GM23338 (cell line): ENCODE measurements at regions not wholly inside any gene's neighbourhood (a gene's known extent, or its start where the extent isn't known, plus 50 kb on each side); places are given as distances from the start of the nearest gene placed in this dataset.

Experiments used
- ATAC-seq: fragments of 200-7000 bp; cut with Tn5 transposase; 3 replicates; pipeline ENCODE4 v1.9.1; 2020
- DNase-seq: peaks from one replicate; pipeline ENCODE4 v3.0.0-alpha.2; 2015; ENCODE audit warnings: low spot score
- H2AFZ ChIP-seq: fragments of 200-600 bp; sonication (generic); 2 replicates; pipeline ENCODE4 v1.8.0; 2016; ENCODE audit warnings: antibody characterized with exemption, mild to moderate bottlenecking, moderate library complexity
- H3F3A ChIP-seq: fragments of 200-600 bp; sonication (generic); replicated peaks from 2 replicates; pipeline ENCODE4 v1.8.0; 2017; ENCODE audit warnings: antibody characterized with exemption, mixed run types, low read depth
- H3K27ac ChIP-seq: fragments of 200-600 bp; sonication (generic); 2 replicates; pipeline ENCODE4 v1.6.1; 2016; ENCODE audit warnings: low read depth
- H3K27me3 ChIP-seq: fragments of 200-600 bp; sonication (generic); 2 replicates; pipeline ENCODE4 v1.8.0; 2016; ENCODE audit warnings: mild to moderate bottlenecking, mixed run types, moderate library complexity; ENCODE audit not compliant: insufficient read depth
- H3K36me3 ChIP-seq: fragments of 200-600 bp; sonication (generic); 2 replicates; pipeline ENCODE4 v1.8.0; 2016; ENCODE audit warnings: mild to moderate bottlenecking; ENCODE audit not compliant: insufficient read depth
- H3K4me1 ChIP-seq: fragments of 200-600 bp; sonication (generic); 2 replicates; pipeline ENCODE4 v1.8.0; 2016; ENCODE audit warnings: mild to moderate bottlenecking, moderate library complexity; ENCODE audit not compliant: insufficient read depth
- H3K4me2 ChIP-seq: fragments of 200-600 bp; sonication (generic); 2 replicates; pipeline ENCODE4 v1.7.1; 2017; ENCODE audit warnings: mixed run types
- H3K4me3 ChIP-seq: fragments of 200-600 bp; sonication (generic); 2 replicates; pipeline ENCODE4 v1.6.1; 2016; ENCODE audit warnings: mixed run types
- H3K79me2 ChIP-seq: fragments of 200-600 bp; sonication (generic); replicated peaks from 2 replicates; pipeline ENCODE4 v1.8.0; 2017; ENCODE audit warnings: mild to moderate bottlenecking; ENCODE audit not compliant: insufficient read depth
- H3K9me2 ChIP-seq: fragments of 200-600 bp; sonication (generic); 2 replicates; pipeline ENCODE4 v1.8.0; 2017; ENCODE audit not compliant: insufficient read depth
- H4K20me1 ChIP-seq: fragments of 200-600 bp; sonication (generic); replicated peaks from 2 replicates; pipeline ENCODE4 v1.8.0; 2017; ENCODE audit warnings: mild to moderate bottlenecking; ENCODE audit not compliant: insufficient read depth
- H3K27ac Mint-ChIP-seq: 2 replicates; pipeline ENCODE4 v1.8.0; 2020; ENCODE audit warnings: inconsistent platforms, mild to moderate bottlenecking, moderate library complexity, mixed read lengths
- H3K27me3 Mint-ChIP-seq: 3 replicates; pipeline ENCODE4 v1.8.0; 2022; ENCODE audit warnings: low read depth, mild to moderate bottlenecking, moderate library complexity, mixed read lengths, inconsistent platforms; ENCODE audit not compliant: insufficient read depth, poor library complexity
- H3K36me3 Mint-ChIP-seq: 3 replicates; pipeline ENCODE4 v1.8.0; 2021; ENCODE audit warnings: low read depth, mild to moderate bottlenecking, inconsistent platforms, moderate library complexity, mixed read lengths
- H3K4me1 Mint-ChIP-seq: 3 replicates; pipeline ENCODE4 v1.8.0; 2020; ENCODE audit warnings: mild to moderate bottlenecking, inconsistent platforms, mixed read lengths
- H3K4me3 Mint-ChIP-seq: 3 replicates; pipeline ENCODE4 v1.8.0; 2021; ENCODE audit warnings: moderate library complexity, mild to moderate bottlenecking, inconsistent platforms, mixed read lengths
- H3K9me3 Mint-ChIP-seq: 3 replicates; pipeline ENCODE4 v1.8.0; 2020; ENCODE audit warnings: moderate library complexity, mild to moderate bottlenecking, inconsistent platforms, mixed read lengths
- CREB1 ChIP-seq: fragments of 250-450 bp; sonication (Bioruptor Pico); IDR thresholded peaks from 2 replicates; pipeline ENCODE4 v1.5.0; 2020; ENCODE audit warnings: low read depth, mild to moderate bottlenecking, moderate library complexity
- EZH2 ChIP-seq: fragments of 200-600 bp; sonication (generic); IDR thresholded peaks from one replicate; pipeline ENCODE4 v1.8.0; 2017; ENCODE audit warnings: antibody characterized with exemption, mild to moderate bottlenecking, low read depth; ENCODE audit not compliant: unreplicated experiment
- EZH2phosphoT487 ChIP-seq: fragments of 200-600 bp; sonication (generic); IDR thresholded peaks from one replicate; pipeline ENCODE4 v1.8.1; 2018; ENCODE audit warnings: antibody characterized with exemption; ENCODE audit not compliant: unreplicated experiment
- JUNB ChIP-seq: IDR thresholded peaks from one replicate; pipeline ENCODE4 v1.6.1; 2016; ENCODE audit warnings: antibody characterized with exemption; ENCODE audit not compliant: unreplicated experiment
- NANOG ChIP-seq: IDR thresholded peaks from 2 replicates; pipeline ENCODE4 v1.6.1; 2016; ENCODE audit warnings: antibody characterized with exemption, borderline replicate concordance
- POLR2AphosphoS5 ChIP-seq: IDR thresholded peaks from 2 replicates; pipeline ENCODE4 v1.6.1; 2016; ENCODE audit warnings: antibody characterized with exemption, low read depth
- STAT1 ChIP-seq: IDR thresholded peaks from one replicate; pipeline ENCODE4 v1.6.1; 2016; ENCODE audit warnings: antibody characterized with exemption; ENCODE audit not compliant: unreplicated experiment
- ZNF114 ChIP-seq: fragments of 250-450 bp; sonication (Bioruptor Pico); IDR thresholded peaks from 2 replicates; pipeline ENCODE4 v1.5.0; 2020; ENCODE audit warnings: mild to moderate bottlenecking, moderate library complexity
- ZNF331 ChIP-seq: fragments of 250-450 bp; sonication (Bioruptor Pico); IDR thresholded peaks from 2 replicates; pipeline ENCODE4 v1.5.0; 2020; ENCODE audit warnings: low read depth, mild to moderate bottlenecking, moderate library complexity
- TF ChIP-seq, protein P1 (sequence below): IDR thresholded peaks from 2 replicates; pipeline ENCODE4 v1.6.1; 2016; ENCODE audit warnings: antibody characterized with exemption
- TF ChIP-seq, protein P2 (sequence below): fragments of 250-450 bp; sonication (Bioruptor Pico); IDR thresholded peaks from 2 replicates; pipeline ENCODE4 v1.5.0; 2020; ENCODE audit warnings: mild to moderate bottlenecking, moderate library complexity

DNA sequence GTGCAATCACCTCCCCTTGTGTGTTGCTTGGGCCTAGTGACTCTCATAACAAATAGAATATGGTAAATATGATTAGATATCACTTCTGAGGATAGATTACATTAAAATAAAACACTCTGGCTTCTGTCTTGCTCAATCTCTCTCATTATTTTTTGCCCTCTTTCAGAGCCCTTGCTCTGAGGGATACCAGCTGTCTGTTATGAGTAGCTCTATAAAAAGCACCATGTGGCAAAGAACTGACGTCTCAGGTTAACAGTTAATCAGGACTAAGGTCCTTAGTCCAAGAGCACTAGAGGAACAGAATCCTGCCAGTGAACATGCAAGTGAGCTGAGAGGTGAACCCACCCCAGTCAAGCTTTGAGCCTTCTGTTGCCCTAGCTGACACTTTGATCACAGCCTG, 402.2 kb upstream of the HTR1E start:
- Histone ChIP-seq H3K27ac (no peak overlapping the region), H3K36me3 (no peaks in the 10 kb centered on the region), H3K27me3 (no peaks in the 10 kb centered on the region), H4K20me1 (no peaks in the 10 kb centered on the region), H3K4me2 (no peak overlapping the region), H3K4me1 (no peaks in the 10 kb centered on the region), H3K79me2 (no peaks in the 10 kb centered on the region), H3F3A (no peaks in the 10 kb centered on the region), H2AFZ (no peak overlapping the region), H3K9me2 (peaks cover 5% of the 10 kb centered on the region), H3K4me3 (no peak overlapping the region)
- Mint-ChIP-seq H3K9me3 (no peaks in the 10 kb centered on the region), H3K4me1 (no peaks in the 10 kb centered on the region), H3K27me3 (peaks cover 2% of the 10 kb centered on the region), H3K27ac (no peak overlapping the region; the same call in 1 of the 2 replicates), H3K4me3 (no peak overlapping the region), H3K36me3 (no peaks in the 10 kb centered on the region)
- TF ChIP-seq EZH2 (no peak), JUNB (no peak), STAT1 (no peak), ZNF114 (no peak)
- TF ChIP-seq, protein P1, sequence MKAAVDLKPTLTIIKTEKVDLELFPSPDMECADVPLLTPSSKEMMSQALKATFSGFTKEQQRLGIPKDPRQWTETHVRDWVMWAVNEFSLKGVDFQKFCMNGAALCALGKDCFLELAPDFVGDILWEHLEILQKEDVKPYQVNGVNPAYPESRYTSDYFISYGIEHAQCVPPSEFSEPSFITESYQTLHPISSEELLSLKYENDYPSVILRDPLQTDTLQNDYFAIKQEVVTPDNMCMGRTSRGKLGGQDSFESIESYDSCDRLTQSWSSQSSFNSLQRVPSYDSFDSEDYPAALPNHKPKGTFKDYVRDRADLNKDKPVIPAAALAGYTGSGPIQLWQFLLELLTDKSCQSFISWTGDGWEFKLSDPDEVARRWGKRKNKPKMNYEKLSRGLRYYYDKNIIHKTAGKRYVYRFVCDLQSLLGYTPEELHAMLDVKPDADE: no peak
- ATAC-seq (no peak), DNase-seq (no peak)

DNA sequence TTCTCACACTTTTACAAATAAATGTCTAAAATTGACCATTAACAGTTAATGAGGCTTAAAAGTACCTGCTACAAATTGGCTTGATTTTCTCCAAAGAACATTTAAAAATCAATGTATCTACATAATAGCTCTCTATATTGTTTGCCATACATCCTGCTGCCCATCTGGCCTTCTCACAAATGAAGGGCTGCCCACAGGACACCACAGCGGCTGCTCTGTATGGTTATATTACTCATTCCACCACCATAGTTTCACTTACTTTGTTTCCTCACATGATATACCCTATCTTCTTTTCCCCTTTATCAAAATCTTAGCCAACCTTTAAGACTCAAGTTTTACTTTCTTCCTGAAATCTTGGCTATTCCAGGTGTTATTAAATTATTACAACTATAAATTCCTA, 407.7 kb upstream of the HTR1E start:
- no peak overlapping the region for H3K4me3 Mint-ChIP-seq
- no peak for DNase-seq
- no peak overlapping the region for H3K27ac Mint-ChIP-seq
- Histone ChIP-seq H3K27me3 (no peaks in the 10 kb centered on the region), H3K4me3 (no peak overlapping the region), H3K27ac (no peak overlapping the region), H4K20me1 (no peaks in the 10 kb centered on the region), H3K4me2 (no peak overlapping the region), H2AFZ (no peak overlapping the region), H3K4me1 (no peaks in the 10 kb centered on the region), H3K79me2 (no peaks in the 10 kb centered on the region), H3K9me2 (no peaks in the 10 kb centered on the region; the same call in 1 of the 2 replicates), H3F3A (no peaks in the 10 kb centered on the region), H3K36me3 (no peaks in the 10 kb centered on the region)
- no peaks in the 10 kb centered on the region for H3K4me1 Mint-ChIP-seq
- no peak for ATAC-seq
- H3K9me3 Mint-ChIP-seq: peaks cover 2% of the 10 kb centered on the region; the same call in 1 of the 3 replicates
- TF ChIP-seq ZNF114 (no peak), CREB1 (CRISPR knock-in tag) (no peak), STAT1 (no peak), EZH2phosphoT487 (no peak), JUNB (no peak), NANOG (no peak), ZNF331 (no peak), POLR2AphosphoS5 (no peak)
- TF ChIP-seq, protein P1: no peak
- TF ChIP-seq, protein P2, sequence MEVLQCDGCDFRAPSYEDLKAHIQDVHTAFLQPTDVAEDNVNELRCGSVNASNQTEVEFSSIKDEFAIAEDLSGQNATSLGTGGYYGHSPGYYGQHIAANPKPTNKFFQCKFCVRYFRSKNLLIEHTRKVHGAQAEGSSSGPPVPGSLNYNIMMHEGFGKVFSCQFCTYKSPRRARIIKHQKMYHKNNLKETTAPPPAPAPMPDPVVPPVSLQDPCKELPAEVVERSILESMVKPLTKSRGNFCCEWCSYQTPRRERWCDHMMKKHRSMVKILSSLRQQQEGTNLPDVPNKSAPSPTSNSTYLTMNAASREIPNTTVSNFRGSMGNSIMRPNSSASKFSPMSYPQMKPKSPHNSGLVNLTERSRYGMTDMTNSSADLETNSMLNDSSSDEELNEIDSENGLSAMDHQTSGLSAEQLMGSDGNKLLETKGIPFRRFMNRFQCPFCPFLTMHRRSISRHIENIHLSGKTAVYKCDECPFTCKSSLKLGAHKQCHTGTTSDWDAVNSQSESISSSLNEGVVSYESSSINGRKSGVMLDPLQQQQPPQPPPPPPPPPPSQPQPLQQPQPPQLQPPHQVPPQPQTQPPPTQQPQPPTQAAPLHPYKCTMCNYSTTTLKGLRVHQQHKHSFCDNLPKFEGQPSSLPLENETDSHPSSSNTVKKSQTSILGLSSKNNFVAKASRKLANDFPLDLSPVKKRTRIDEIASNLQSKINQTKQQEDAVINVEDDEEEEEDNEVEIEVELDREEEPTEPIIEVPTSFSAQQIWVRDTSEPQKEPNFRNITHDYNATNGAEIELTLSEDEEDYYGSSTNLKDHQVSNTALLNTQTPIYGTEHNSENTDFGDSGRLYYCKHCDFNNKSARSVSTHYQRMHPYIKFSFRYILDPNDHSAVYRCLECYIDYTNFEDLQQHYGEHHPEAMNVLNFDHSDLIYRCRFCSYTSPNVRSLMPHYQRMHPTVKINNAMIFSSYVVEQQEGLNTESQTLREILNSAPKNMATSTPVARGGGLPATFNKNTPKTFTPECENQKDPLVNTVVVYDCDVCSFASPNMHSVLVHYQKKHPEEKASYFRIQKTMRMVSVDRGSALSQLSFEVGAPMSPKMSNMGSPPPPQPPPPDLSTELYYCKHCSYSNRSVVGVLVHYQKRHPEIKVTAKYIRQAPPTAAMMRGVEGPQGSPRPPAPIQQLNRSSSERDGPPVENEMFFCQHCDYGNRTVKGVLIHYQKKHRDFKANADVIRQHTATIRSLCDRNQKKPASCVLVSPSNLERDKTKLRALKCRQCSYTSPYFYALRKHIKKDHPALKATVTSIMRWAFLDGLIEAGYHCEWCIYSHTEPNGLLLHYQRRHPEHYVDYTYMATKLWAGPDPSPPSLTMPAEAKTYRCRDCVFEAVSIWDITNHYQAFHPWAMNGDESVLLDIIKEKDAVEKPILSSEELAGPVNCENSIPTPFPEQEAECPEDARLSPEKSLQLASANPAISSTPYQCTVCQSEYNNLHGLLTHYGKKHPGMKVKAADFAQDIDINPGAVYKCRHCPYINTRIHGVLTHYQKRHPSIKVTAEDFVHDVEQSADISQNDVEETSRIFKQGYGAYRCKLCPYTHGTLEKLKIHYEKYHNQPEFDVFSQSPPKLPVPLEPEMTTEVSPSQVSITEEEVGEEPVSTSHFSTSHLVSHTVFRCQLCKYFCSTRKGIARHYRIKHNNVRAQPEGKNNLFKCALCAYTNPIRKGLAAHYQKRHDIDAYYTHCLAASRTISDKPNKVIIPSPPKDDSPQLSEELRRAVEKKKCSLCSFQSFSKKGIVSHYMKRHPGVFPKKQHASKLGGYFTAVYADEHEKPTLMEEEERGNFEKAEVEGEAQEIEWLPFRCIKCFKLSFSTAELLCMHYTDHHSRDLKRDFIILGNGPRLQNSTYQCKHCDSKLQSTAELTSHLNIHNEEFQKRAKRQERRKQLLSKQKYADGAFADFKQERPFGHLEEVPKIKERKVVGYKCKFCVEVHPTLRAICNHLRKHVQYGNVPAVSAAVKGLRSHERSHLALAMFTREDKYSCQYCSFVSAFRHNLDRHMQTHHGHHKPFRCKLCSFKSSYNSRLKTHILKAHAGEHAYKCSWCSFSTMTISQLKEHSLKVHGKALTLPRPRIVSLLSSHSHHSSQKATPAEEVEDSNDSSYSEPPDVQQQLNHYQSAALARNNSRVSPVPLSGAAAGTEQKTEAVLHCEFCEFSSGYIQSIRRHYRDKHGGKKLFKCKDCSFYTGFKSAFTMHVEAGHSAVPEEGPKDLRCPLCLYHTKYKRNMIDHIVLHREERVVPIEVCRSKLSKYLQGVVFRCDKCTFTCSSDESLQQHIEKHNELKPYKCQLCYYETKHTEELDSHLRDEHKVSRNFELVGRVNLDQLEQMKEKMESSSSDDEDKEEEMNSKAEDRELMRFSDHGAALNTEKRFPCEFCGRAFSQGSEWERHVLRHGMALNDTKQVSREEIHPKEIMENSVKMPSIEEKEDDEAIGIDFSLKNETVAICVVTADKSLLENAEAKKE: no peak
- H3K36me3 Mint-ChIP-seq: no peaks in the 10 kb centered on the region
- H3K27me3 Mint-ChIP-seq: peaks cover 8% of the 10 kb centered on the region
